Activated T-cell treated with anti-CD3 and anti-CD28 coated beads, Interleukin-2, amount 50 U/mL, for 24 hours (primary cell): ENCODE measurements at regions not wholly inside any gene's neighbourhood (a gene's known extent, or its start where the extent isn't known, plus 50 kb on each side); places are given as distances from the start of the nearest gene placed in this dataset.

Experiments used
- DNase-seq: peaks from one replicate; pipeline ENCODE4 v3.0.0-alpha.2; 2020
- H3K27ac Mint-ChIP-seq: 2 replicates; pipeline ENCODE4 v1.8.0; 2020; ENCODE audit warnings: mild to moderate bottlenecking, mixed read lengths
- H3K27me3 Mint-ChIP-seq: 2 replicates; pipeline ENCODE4 v1.8.0; 2020; ENCODE audit warnings: mixed read lengths
- H3K36me3 Mint-ChIP-seq: 2 replicates; pipeline ENCODE4 v1.8.0; 2020; ENCODE audit warnings: low read depth, mixed read lengths
- H3K4me1 Mint-ChIP-seq: 2 replicates; pipeline ENCODE4 v1.8.0; 2020; ENCODE audit warnings: low read depth, mixed read lengths
- H3K4me3 Mint-ChIP-seq: 2 replicates; pipeline ENCODE4 v1.8.0; 2020; ENCODE audit warnings: mild to moderate bottlenecking, moderate library complexity, mixed read lengths
- H3K9me3 Mint-ChIP-seq: 2 replicates; pipeline ENCODE4 v1.8.0; 2020; ENCODE audit warnings: mixed read lengths

DNA sequence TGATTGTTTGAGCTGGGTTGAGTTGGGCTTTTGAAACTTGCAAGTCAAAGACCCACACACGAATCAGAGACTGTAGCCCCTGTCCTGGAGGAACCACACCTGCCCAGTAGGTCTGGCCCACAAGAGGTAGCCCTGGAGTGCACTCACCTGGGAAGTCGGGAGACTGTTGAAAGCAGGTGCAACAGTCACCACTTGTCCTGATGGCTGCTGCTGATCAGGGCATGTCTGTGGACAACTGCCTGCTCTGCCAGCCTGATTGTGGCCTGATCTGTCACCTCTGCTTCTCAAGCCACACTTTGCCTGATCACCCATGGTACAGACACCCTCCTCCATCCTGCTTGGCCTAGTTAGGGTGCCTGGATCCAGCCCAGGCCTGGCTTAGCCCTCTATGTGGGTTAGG lies 105.0 kb upstream of the HAAO start:
- Mint-ChIP-seq H3K27me3 (no peaks in the 10 kb centered on the region), H3K27ac (no peak overlapping the region), H3K4me3 (no peak overlapping the region), H3K36me3 (no peaks in the 10 kb centered on the region), H3K4me1 (peaks cover 3% of the 10 kb centered on the region), H3K9me3 (no peaks in the 10 kb centered on the region)
- no peak for DNase-seq

DNA sequence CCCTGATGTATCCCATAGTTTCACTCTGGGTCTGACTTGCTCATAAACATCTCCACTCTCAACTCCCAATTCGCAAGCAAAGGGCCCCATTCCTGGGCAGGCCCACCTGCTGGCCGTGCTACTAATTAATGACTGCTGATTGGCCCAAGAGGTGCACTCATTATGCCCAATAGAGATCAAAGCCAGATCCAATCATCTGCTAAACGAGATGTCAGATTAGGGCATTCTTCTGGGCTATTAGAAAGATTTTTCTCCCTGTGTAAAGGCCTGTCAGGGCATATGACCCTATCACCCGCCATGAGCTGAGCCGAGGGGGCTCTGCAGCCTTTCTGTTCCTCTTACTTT lies 103.4 kb upstream of the HAAO start:
- DNase-seq: no peak
- H3K36me3 Mint-ChIP-seq: no peaks in the 10 kb centered on the region
- H3K9me3 Mint-ChIP-seq: no peaks in the 10 kb centered on the region
- no peak overlapping the region for H3K4me3 Mint-ChIP-seq
- H3K27ac Mint-ChIP-seq: no peak overlapping the region
- H3K4me1 Mint-ChIP-seq: peaks cover 3% of the 10 kb centered on the region
- H3K27me3 Mint-ChIP-seq: no peaks in the 10 kb centered on the region

DNA sequence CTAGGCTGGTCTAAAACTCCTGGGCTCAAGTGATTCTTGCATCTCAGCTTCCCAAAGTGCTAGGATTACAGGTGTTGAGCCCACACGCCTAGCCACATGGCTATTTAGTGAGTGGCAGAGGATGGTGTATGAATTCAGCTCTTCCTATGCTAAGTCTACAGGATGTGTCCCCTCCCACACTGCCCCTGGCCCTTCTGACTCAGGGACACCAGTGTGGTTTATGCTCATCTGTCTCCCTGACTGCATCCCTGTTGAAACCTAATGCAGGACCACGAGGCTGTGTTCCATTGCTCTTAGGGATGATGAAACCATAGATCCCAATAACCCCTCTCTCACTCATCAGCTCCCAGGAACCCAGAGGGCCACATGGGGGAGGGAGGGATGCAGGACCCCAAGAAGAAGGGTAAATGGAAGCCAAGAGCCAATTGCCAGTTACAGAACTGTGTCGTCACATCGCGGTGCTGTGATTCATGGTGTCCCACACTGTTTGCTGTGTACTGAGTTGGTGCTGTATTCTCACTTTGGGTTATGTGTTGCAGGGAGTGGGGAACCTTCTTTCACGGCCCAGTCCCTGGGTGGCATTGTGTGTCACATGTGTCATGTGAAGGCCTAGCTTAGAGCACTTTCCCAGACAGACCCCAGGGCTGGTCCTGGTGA lies 102.9 kb upstream of the HAAO start:
- no peak overlapping the region for H3K4me3 Mint-ChIP-seq
- no peak overlapping the region for H3K27ac Mint-ChIP-seq
- H3K4me1 Mint-ChIP-seq: peaks cover 3% of the 10 kb centered on the region
- no peak for DNase-seq
- no peaks in the 10 kb centered on the region for H3K9me3 Mint-ChIP-seq
- H3K36me3 Mint-ChIP-seq: no peaks in the 10 kb centered on the region
- H3K27me3 Mint-ChIP-seq: no peaks in the 10 kb centered on the region

DNA sequence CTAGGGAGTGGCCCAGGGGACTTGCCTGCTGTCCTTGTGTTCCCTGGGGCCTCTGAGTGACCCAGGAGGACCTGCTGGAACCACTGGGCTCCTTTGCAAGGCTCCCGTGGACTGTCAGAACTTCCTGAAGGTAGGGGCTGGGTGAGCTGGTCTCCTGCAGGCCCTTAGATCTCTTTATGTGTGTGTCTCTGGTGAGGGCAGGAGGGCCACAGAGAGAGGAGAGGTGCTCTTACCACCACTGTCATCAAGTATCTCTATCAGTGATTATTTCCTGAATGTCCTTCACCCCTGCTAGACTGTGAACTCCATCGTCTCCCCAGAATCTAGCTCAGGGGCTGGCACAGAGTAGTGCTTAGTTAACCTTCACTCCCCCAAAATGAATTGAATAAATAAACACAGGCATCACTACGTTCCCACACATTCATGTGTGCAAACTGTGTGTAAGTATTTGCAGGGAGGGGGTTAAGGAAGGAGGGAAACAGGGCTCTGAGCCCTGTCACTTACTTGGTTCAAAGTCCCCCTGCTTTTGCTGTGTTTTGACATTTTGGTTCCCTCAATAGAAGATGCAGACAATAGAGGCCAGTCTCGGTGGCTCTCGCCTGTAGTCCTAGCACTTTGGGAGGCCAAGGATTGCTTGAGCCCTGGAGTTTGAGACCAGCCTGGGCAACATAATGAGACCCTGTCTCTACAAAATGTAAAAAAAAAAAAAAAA lies 100.8 kb upstream of the HAAO start:
- Mint-ChIP-seq H3K27me3 (peaks cover 3% of the 10 kb centered on the region), H3K9me3 (peaks cover 7% of the 10 kb centered on the region)

DNA sequence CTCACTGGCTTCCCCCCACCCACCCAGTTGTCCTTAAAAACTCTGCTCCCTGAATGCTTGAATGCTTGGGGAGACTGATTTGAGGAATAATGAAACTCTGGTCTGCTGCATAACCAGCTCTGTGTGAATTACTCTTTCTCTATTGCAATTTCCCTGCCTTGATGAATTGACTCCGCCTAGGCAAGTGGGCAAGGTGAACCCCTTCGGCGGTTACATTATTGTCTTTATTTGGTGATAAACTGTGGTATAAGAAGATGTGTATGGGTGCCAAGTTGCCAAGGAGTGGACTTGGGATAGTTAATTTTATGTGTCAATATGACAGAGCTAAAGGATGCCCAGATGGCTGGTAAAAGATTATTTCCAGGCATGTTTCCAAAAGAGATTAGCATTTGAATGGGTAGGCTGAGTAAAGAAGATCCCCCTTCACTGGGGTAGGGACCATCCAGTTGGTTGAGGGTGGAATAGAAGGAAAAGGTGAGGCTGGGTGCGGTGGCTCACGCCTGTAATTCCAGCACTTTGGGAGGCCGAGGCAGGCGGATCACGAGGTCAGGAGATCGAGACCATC lies 98.5 kb upstream of the HAAO start:
- no peak for DNase-seq
- Mint-ChIP-seq H3K9me3 (peaks cover 7% of the 10 kb centered on the region), H3K4me1 (no peaks in the 10 kb centered on the region), H3K27me3 (peaks cover 6% of the 10 kb centered on the region), H3K36me3 (no peaks in the 10 kb centered on the region), H3K4me3 (no peak overlapping the region), H3K27ac (no peak overlapping the region)

More for the DNA sequence above, 100.8 kb upstream of the HAAO start:
- no peak for DNase-seq
- H3K36me3 Mint-ChIP-seq: no peaks in the 10 kb centered on the region
- no peak overlapping the region for H3K27ac Mint-ChIP-seq
- H3K4me3 Mint-ChIP-seq: no peak overlapping the region
- peaks cover 3% of the 10 kb centered on the region for H3K4me1 Mint-ChIP-seq

DNA sequence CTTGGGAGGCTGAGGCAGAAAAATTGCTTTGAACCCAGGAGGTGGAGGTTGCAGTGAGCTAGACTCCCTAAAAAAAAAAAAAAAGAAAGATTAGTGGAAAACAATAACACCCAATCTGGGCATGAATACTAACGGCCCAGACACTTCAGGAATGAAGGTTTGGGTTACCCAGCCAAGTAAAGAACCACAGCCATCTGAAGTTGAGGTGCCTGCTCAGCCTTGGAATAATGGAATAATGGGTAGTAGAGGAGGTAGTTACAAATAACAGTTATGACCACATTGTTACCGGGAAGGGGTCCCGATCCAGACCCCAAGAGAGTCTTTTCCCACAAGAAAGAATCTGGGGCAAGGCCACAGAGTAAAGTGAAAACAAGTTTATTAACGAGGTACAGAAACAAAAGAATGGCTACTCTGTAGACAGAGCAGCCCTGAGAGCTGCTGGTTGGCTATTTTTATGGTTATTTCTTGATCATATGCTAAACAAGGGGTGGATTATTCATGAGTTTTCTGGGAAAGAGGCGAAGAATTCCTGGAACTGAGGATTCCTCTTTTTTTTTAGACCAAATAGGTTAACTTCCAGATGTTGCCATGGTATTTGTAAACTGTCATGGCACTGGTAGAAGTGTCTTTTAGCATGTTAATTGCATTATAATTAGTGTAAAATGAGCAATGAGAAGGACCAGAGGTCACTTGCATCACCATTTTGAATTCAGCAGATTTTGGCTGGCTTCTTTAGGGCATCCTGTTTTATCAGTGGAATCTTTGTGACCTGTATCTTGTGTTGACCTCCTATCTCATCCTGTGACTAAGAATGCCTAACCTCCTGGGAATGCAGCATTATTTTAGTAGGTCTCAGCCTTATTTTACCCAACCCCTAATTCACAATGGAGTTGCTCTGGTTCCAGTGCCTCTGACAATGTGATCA lies 96.2 kb upstream of the HAAO start:
- Mint-ChIP-seq H3K4me1 (no peaks in the 10 kb centered on the region), H3K4me3 (no peak overlapping the region), H3K27me3 (peaks cover 6% of the 10 kb centered on the region), H3K27ac (no peak overlapping the region), H3K9me3 (peaks cover 7% of the 10 kb centered on the region), H3K36me3 (no peaks in the 10 kb centered on the region)
- DNase-seq: no peak

DNA sequence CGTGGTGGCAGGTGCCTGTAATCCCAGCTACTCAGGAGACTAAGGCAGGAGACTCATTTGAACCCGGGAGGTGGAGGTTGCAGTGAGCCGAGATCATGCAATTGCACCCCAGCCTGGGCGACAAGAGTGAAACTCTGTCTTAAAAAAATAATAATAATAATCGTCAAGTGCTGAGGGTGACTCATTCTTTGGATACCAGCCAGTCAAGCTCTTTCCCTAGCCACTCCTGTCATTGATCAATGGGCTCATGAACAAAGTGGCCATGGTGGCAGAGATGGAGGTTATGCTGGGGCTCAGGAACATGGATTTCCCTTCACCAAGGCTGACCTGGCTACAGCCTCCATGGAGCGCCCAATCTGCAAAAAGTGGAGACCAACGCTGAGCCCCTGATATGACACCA lies 94.5 kb upstream of the HAAO start:
- H3K4me1 Mint-ChIP-seq: peaks cover 6% of the 10 kb centered on the region
- no peaks in the 10 kb centered on the region for H3K36me3 Mint-ChIP-seq
- no peak for DNase-seq
- peaks cover 7% of the 10 kb centered on the region for H3K9me3 Mint-ChIP-seq
- no peak overlapping the region for H3K4me3 Mint-ChIP-seq
- H3K27ac Mint-ChIP-seq: no peak overlapping the region
- H3K27me3 Mint-ChIP-seq: peaks cover 6% of the 10 kb centered on the region

DNA sequence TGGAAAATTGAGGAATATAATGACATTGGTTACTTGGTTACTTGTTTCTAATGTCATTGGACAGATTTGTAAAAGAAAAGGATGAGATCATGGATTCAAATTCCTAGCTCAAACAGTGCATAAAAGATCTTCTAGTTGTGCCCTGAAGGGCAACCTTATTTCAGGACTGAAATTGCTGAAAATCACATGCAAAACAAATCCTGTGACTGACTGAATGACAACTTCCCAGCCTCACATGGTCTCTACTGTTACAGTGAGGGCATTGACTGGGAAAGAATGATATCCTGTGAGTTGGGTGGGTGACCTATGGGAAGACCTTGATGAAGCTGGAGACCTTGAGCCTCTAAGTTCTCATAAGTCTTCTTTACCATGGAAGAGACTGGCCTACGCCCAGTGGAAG lies 90.4 kb upstream of the HAAO start:
- Mint-ChIP-seq H3K4me1 (peaks cover 34% of the 10 kb centered on the region), H3K36me3 (no peaks in the 10 kb centered on the region), H3K9me3 (no peaks in the 10 kb centered on the region), H3K4me3 (no peak overlapping the region), H3K27ac (no peak overlapping the region), H3K27me3 (peaks cover 1% of the 10 kb centered on the region)
- no peak for DNase-seq

DNA sequence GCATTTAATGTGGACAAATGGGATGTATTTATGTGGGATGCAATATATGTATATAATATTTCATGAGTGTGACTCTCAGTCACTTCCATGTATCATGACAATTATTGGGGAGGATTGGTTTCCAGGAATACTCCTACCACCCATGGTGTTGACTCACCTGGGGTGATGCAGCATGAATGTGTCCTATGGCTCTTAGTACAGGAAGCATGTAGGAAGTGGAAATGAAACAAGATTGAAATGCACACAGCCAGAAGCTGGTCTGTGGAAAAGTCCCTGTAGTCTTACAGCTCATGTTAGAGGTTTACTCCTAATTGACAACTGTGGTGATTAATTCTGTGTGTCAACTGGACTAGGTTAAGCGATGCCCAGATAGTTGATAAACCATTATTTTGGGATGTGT lies 89.3 kb upstream of the HAAO start:
- Mint-ChIP-seq H3K9me3 (no peaks in the 10 kb centered on the region), H3K36me3 (no peaks in the 10 kb centered on the region), H3K4me1 (peaks cover 34% of the 10 kb centered on the region), H3K27ac (peak overlapping the region; percentile 77), H3K27me3 (no peaks in the 10 kb centered on the region), H3K4me3 (no peak overlapping the region)
- DNase-seq: no peak

DNA sequence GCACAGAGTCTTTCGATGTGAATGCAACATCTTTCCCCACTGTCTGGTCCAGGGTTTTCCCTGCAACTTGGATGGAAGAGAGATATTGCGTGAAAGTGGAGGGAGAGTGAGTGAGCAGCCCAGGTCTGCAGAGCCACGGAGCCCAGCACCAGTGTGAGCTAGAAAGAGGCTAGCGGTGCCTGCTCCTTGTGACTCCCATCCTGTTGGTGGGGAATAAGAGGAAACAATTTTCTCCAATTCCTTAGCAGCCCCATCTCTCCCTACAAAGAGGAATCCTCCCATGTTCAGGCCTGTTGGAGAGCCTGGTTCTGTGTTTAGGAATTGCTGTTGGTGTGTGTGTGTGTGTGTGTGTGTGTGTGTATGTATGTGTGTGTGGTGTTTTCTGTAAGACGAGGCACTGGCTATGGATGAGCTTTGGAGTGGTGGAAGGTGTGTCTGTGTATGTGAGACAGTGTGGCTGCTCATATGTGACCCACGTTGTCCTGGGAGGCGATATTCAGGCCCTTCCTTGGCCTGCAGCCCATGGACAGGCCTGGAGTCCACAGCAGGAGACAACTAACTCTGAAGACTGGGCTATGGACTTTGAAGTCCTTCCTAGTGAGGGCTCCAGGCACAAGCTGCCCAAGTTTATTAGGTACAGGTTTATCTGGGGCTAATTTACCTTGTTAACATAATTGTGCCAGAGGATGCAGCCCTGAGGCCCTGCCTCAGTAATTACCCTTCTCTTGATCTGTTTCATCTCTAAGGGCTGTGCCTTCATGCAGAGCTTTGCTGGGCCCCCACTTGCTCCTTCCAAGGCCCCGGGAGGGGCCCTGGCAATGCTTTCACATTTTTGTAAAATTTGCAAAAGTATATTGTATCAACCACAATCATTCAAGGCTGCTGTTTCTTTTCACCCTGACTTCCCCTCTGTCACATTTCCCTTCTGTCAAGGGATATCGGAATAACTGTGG lies 88.6 kb upstream of the HAAO start:
- Mint-ChIP-seq H3K4me3 (no peak overlapping the region), H3K9me3 (no peaks in the 10 kb centered on the region), H3K36me3 (no peaks in the 10 kb centered on the region), H3K4me1 (peaks cover 34% of the 10 kb centered on the region), H3K27ac (peak overlapping the region; percentile 33), H3K27me3 (no peaks in the 10 kb centered on the region)
- no peak for DNase-seq

DNA sequence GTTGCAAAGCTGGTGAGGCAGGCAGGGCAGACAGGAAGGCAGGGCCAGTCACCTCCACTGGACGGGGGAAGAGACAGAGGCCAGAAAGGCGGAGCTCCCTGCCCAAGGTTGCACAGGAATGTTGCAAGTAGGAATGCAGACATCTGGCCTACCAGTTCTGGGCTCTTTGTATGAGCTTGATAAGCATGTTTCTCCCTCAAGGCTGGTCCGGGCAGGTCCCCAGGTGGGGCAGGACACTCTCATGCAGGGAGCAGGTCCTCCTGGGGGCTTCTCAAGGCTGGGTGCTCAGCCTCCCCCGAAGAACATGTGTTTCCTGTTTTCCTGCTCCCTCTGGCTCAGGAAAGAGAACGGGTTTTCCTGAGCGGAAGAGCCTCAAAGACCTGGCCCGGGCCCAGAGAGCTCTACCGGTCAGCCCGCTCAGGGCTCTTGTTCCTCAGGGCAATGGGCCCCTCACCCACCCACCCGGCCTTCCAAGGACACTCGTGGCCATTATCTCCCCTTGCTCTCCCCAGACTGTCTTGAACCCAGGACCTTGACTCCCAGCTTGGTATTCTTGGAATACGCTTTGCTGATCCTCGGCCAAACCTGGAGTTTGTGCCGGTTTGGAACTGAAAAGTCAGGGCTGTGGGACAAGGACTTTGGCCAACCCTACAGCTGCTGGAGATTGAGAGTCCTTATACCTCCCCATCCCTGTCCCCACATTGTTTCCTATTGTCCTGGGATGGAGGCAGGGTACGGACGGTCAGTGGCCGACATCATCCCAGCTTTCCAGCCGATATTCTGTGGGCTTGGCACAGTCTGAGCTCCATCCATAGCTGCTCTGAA lies 87.7 kb upstream of the HAAO start:
- Mint-ChIP-seq H3K4me3 (no peak overlapping the region), H3K9me3 (no peaks in the 10 kb centered on the region), H3K4me1 (peaks cover 34% of the 10 kb centered on the region), H3K27ac (peak overlapping the region; percentile 33), H3K27me3 (no peaks in the 10 kb centered on the region), H3K36me3 (no peaks in the 10 kb centered on the region)
- no peak for DNase-seq

DNA sequence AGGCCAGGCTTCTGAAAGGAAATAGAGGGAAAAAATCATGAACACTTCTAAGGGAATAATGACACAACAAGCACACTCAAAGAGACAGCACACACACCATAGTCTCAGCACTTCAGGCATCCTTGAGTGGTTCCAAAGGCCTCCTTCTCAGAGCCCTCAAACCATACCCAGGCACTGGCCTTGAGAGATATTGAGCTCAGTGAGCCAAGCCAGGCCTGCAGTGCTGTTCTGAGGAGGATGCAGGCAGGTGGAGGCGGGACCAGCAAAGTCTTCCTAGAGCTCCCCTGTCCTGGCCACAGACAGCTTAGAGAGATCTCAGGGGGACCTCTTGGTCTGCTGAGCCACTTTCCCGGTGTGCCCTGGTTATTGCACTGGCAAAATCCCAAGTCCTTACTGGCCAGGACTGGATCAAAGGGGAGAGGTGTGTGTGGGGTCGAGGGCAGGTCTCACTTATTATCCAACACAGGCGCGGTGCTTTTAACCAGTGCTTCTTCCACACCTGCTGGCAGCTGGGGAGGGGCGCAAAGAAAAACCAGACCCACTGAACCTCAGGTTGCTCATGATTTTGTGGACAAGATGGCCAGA lies 86.8 kb upstream of the HAAO start:
- Mint-ChIP-seq H3K27me3 (no peaks in the 10 kb centered on the region), H3K9me3 (no peaks in the 10 kb centered on the region), H3K36me3 (no peaks in the 10 kb centered on the region), H3K4me3 (no peak overlapping the region), H3K4me1 (peaks cover 34% of the 10 kb centered on the region), H3K27ac (peak overlapping the region; percentile 77)
- DNase-seq: no peak

DNA sequence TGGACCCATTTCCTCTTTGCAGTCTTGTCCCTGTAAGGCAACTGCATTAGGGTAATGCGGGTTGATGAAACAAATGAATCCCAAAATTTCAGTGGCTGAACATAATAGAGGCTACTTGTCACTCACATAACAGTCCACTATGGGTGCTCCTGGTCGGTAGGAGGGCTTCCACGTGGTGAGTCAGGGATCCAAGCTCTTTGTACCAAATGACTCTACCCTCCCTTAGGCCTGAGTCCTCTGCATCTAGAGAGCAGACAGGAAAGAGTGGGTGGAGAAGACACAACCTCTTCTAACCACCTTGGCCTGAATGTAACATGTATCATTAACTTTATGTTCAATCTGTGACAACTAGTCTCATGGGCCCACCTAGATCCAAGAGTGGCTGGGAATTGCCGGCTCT lies 86.2 kb upstream of the HAAO start:
- DNase-seq: no peak
- Mint-ChIP-seq H3K9me3 (no peaks in the 10 kb centered on the region), H3K4me1 (peaks cover 34% of the 10 kb centered on the region), H3K36me3 (no peaks in the 10 kb centered on the region), H3K27me3 (no peaks in the 10 kb centered on the region), H3K4me3 (no peak overlapping the region), H3K27ac (peak overlapping the region; percentile 77)
